Activated CD8-positive, alpha-beta T cell treated with anti-CD3 and anti-CD28 coated beads, Interleukin-2, amount 10 ng/mL, durations not matched to agents 7 days and 5 days (primary cell): ENCODE measurements at regions not wholly inside any gene's neighbourhood (a gene's known extent, or its start where the extent isn't known, plus 50 kb on each side); places are given as distances from the start of the nearest gene placed in this dataset.
"Not testable (repeated sequence)": the region's sequence is repeated elsewhere in the genome, so short reads cannot be mapped to it uniquely, and the experiment has no call there.

Experiments used
- ATAC-seq: fragments of 150-1000 bp; cut with Tn5 transposase; one replicate; pipeline ENCODE4 v1.10.0; 2021; ENCODE audit warnings: moderate library complexity
- CTCF ChIA-PET: fragments of 350-600 bp; sonication (Branson Sonifier 250); formaldehyde crosslinking; loops from one replicate; lab custom pipeline; 2021; ENCODE audit warnings: antibody characterized with exemption; lab: Charles Lee
- POLR2A ChIA-PET: fragments of 350-600 bp; sonication (Branson Sonifier 250); formaldehyde crosslinking; loops from one replicate; lab custom pipeline; 2021; ENCODE audit warnings: antibody characterized with exemption; lab: Charles Lee
- DNase-seq: peaks from one replicate; pipeline ENCODE4 v3.0.0-alpha.2; 2020
- H3K27ac Mint-ChIP-seq: one replicate; pipeline ENCODE4 v1.8.0; 2021; ENCODE audit warnings: mild to moderate bottlenecking, mixed read lengths
- H3K27me3 Mint-ChIP-seq: one replicate; pipeline ENCODE4 v1.8.0; 2021; ENCODE audit warnings: low read depth, mixed read lengths
- H3K36me3 Mint-ChIP-seq: one replicate; pipeline ENCODE4 v1.8.0; 2021; ENCODE audit warnings: low read depth, mixed read lengths
- H3K4me1 Mint-ChIP-seq: one replicate; pipeline ENCODE4 v1.8.0; 2021; ENCODE audit warnings: low read depth, mixed read lengths
- H3K4me3 Mint-ChIP-seq: one replicate; pipeline ENCODE4 v1.8.0; 2021; ENCODE audit warnings: mild to moderate bottlenecking, mixed read lengths
- H3K9me3 Mint-ChIP-seq: one replicate; pipeline ENCODE4 v1.8.0; 2022; ENCODE audit warnings: mixed read lengths; ENCODE audit not compliant: insufficient read depth

GRCh38 chr3:155995525-155996370, 124.6 kb upstream of the KCNAB1 start:
- peaks cover 11% of the 10 kb centered on the region for H3K27me3 Mint-ChIP-seq
- ChIA-PET POLR2A (no interaction called here), CTCF (no interaction called here)
- H3K9me3 Mint-ChIP-seq, result no peaks in the 10 kb centered on the region
- no peak for DNase-seq
- ATAC-seq, result no peak
- H3K36me3 Mint-ChIP-seq, result no peaks in the 10 kb centered on the region
- H3K4me3 Mint-ChIP-seq, result no peak overlapping the region
- no peaks in the 10 kb centered on the region for H3K4me1 Mint-ChIP-seq
- H3K27ac Mint-ChIP-seq, result no peak overlapping the region

- Mint-ChIP-seq H3K4me1 (no peaks in the 10 kb centered on the region), H3K9me3 (no peaks in the 10 kb centered on the region), H3K36me3 (no peaks in the 10 kb centered on the region), H3K27me3 (peaks cover 14% of the 10 kb centered on the region), H3K27ac (no peak overlapping the region), H3K4me3 (no peak overlapping the region)
- no peak for DNase-seq
- ChIA-PET CTCF (no interaction called here), POLR2A (no interaction called here)
- ATAC-seq, result no peak
These were observed 123.5 kb upstream of the KCNAB1 start for GRCh38 chr3:155996882-155997281.

GRCh38 chr3:155998173-155998572, 122.2 kb upstream of the KCNAB1 start:
- ATAC-seq, H3K4me3 Mint-ChIP-seq, H3K9me3 Mint-ChIP-seq, POLR2A ChIA-PET, H3K27ac Mint-ChIP-seq, H3K36me3 Mint-ChIP-seq, CTCF ChIA-PET, DNase-seq, H3K4me1 Mint-ChIP-seq: not testable (repeated sequence)
- H3K27me3 Mint-ChIP-seq, result peaks cover 19% of the 10 kb centered on the region

- ChIA-PET CTCF (no interaction called here), POLR2A (no interaction called here)
- Mint-ChIP-seq H3K9me3 (no peaks in the 10 kb centered on the region), H3K36me3 (no peaks in the 10 kb centered on the region), H3K4me3 (no peak overlapping the region), H3K27ac (no peak overlapping the region), H3K27me3 (peaks cover 18% of the 10 kb centered on the region), H3K4me1 (no peaks in the 10 kb centered on the region)
- ATAC-seq (no peak), DNase-seq (no peak)
These were observed 114.6 kb upstream of the KCNAB1 start for GRCh38 chr3:156005736-156006135.

- ATAC-seq (no peak), DNase-seq (no peak)
- Mint-ChIP-seq H3K4me3 (no peak overlapping the region), H3K27ac (no peak overlapping the region), H3K9me3 (no peaks in the 10 kb centered on the region), H3K4me1 (no peaks in the 10 kb centered on the region), H3K36me3 (no peaks in the 10 kb centered on the region), H3K27me3 (peaks cover 15% of the 10 kb centered on the region)
- ChIA-PET CTCF (interaction anchor here (1.0 to 1.4 kb wide), 2 partner anchors 11 to 33 kb away, joined by 3 read pairs; no protein-coding TSS in a partner anchor), POLR2A (no interaction called here)
These were observed 109.5 kb upstream of the KCNAB1 start for GRCh38 chr3:156010829-156011228.

GRCh38 chr3:156014489-156014888, 105.9 kb upstream of the KCNAB1 start:
- ATAC-seq (no peak), DNase-seq (no peak)
- Mint-ChIP-seq H3K36me3 (no peaks in the 10 kb centered on the region), H3K9me3 (no peaks in the 10 kb centered on the region), H3K4me3 (no peak overlapping the region), H3K27ac (no peak overlapping the region), H3K4me1 (no peaks in the 10 kb centered on the region), H3K27me3 (peaks cover 8% of the 10 kb centered on the region)
- ChIA-PET POLR2A (no interaction called here), CTCF (no interaction called here)

GRCh38 chr3:156016902-156017301, 103.5 kb upstream of the KCNAB1 start:
- ChIA-PET CTCF (interaction anchor here (0.8 kb wide), 1 partner anchor 17 kb away, joined by 3 read pairs; no protein-coding TSS in a partner anchor), POLR2A (no interaction called here)
- no peak for ATAC-seq
- H3K36me3 Mint-ChIP-seq, result no peaks in the 10 kb centered on the region
- no peak for DNase-seq
- no peak overlapping the region for H3K27ac Mint-ChIP-seq
- H3K27me3 Mint-ChIP-seq, result peaks cover 8% of the 10 kb centered on the region
- H3K4me1 Mint-ChIP-seq, result no peaks in the 10 kb centered on the region
- H3K4me3 Mint-ChIP-seq, result no peak overlapping the region
- H3K9me3 Mint-ChIP-seq, result no peaks in the 10 kb centered on the region

DNA sequence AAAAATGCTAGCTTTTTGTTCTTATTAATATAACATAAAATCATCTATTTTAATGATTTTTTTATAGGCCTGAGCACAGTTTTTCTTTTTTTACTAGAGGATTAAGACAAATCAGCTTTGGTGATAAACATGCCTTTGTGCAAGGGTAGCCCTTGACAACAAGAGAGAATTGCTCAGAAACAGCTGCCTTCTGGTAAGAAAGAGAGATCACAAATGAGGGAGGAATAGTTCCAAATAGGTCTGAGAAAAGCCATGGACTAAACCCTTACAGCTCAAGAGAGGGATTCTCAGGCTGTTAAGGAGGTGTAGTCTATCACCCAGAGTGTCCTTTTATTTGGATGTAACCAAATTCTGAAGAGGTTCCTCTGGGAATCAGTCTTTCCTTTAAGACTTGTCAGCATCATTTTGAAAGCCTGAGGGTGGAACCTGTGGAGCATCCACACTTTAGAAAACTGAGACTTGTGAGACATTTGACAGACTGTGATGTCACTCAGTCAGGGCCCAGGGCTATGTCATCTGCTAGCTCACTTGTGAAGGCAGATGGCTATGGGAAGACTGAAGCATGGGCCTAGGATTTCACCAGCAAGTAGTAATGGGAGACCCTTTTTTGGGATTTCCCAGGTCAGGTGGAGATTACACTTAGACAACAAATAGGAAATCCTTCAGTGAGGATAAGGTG, 102.9 kb upstream of the KCNAB1 start:
- Mint-ChIP-seq H3K27ac (no peak overlapping the region), H3K4me3 (no peak overlapping the region), H3K4me1 (no peaks in the 10 kb centered on the region), H3K9me3 (no peaks in the 10 kb centered on the region), H3K36me3 (no peaks in the 10 kb centered on the region), H3K27me3 (peaks cover 4% of the 10 kb centered on the region)
- ATAC-seq (no peak), DNase-seq (no peak)
- CTCF ChIA-PET, result interaction anchor here (0.8 kb wide), 1 partner anchor 16 kb away, joined by 3 read pairs; no protein-coding TSS in a partner anchor
- POLR2A ChIA-PET, result no interaction called here

- ChIA-PET POLR2A (no interaction called here), CTCF (no interaction called here)
- Mint-ChIP-seq H3K27me3 (peaks cover 21% of the 10 kb centered on the region), H3K9me3 (no peaks in the 10 kb centered on the region), H3K4me1 (no peaks in the 10 kb centered on the region), H3K4me3 (no peak overlapping the region), H3K27ac (no peak overlapping the region), H3K36me3 (no peaks in the 10 kb centered on the region)
- ATAC-seq (no peak), DNase-seq (no peak)
These were observed 95.4 kb upstream of the KCNAB1 start for GRCh38 chr3:156024904-156025533.

- no peaks in the 10 kb centered on the region for H3K4me1 Mint-ChIP-seq
- POLR2A ChIA-PET, result no interaction called here
- peaks cover 17% of the 10 kb centered on the region for H3K27me3 Mint-ChIP-seq
- no peaks in the 10 kb centered on the region for H3K9me3 Mint-ChIP-seq
- no peak overlapping the region for H3K4me3 Mint-ChIP-seq
- ATAC-seq, result no peak
- DNase-seq, result no peak
- no peaks in the 10 kb centered on the region for H3K36me3 Mint-ChIP-seq
- H3K27ac Mint-ChIP-seq, result no peak overlapping the region
- CTCF ChIA-PET, result interaction anchor here (1.6 kb wide), 1 partner anchor 15 kb away, joined by 6 read pairs; no protein-coding TSS in a partner anchor
These were observed 91.2 kb upstream of the KCNAB1 start for GRCh38 chr3:156029208-156029607.

GRCh38 chr3:156030723-156031122, 89.7 kb upstream of the KCNAB1 start:
- H3K36me3 Mint-ChIP-seq, result no peaks in the 10 kb centered on the region
- DNase-seq, result no peak
- POLR2A ChIA-PET, result no interaction called here
- CTCF ChIA-PET, result interaction anchor here (1.6 kb wide), 1 partner anchor 13 kb away, joined by 6 read pairs; no protein-coding TSS in a partner anchor
- H3K4me1 Mint-ChIP-seq, result no peaks in the 10 kb centered on the region
- no peak overlapping the region for H3K4me3 Mint-ChIP-seq
- peaks cover 11% of the 10 kb centered on the region for H3K27me3 Mint-ChIP-seq
- H3K27ac Mint-ChIP-seq, result no peak overlapping the region
- no peaks in the 10 kb centered on the region for H3K9me3 Mint-ChIP-seq
- ATAC-seq, result no peak

DNA sequence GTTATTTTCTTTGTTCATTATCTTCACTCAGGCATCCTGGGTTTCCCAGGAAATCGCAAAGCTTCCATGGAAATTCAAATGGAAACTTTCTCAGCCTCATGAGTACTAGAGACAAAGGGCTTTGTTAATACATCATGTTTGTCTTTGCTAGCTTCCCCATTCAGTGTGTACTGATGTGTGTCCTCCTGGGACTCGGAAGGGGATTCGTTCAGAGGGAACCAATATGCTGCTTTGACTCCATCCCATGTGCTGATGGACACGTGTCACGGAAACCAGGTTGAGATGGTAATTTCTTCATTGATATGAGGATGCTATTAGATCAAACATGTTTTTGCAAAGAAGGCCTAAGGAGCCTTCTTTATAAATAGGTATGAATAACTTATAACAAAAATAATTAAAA, 87.0 kb upstream of the KCNAB1 start:
- ATAC-seq (no peak), DNase-seq (no peak)
- Mint-ChIP-seq H3K9me3 (no peaks in the 10 kb centered on the region), H3K27me3 (peaks cover 3% of the 10 kb centered on the region), H3K4me3 (no peak overlapping the region), H3K27ac (no peak overlapping the region), H3K36me3 (no peaks in the 10 kb centered on the region), H3K4me1 (no peaks in the 10 kb centered on the region)
- POLR2A ChIA-PET, result no interaction called here
- CTCF ChIA-PET, result interaction anchor here (1.2 to 1.7 kb wide), 3 partner anchors 9 to 16 kb away, joined by 3 to 5 read pairs (median 3); no protein-coding TSS in a partner anchor
